ENCODE measurements at regions not wholly inside any gene's neighbourhood (a gene's known extent, or its start where the extent isn't known, plus 50 kb on each side); places are given as distances from the start of the nearest gene placed in this dataset.

DNA sequence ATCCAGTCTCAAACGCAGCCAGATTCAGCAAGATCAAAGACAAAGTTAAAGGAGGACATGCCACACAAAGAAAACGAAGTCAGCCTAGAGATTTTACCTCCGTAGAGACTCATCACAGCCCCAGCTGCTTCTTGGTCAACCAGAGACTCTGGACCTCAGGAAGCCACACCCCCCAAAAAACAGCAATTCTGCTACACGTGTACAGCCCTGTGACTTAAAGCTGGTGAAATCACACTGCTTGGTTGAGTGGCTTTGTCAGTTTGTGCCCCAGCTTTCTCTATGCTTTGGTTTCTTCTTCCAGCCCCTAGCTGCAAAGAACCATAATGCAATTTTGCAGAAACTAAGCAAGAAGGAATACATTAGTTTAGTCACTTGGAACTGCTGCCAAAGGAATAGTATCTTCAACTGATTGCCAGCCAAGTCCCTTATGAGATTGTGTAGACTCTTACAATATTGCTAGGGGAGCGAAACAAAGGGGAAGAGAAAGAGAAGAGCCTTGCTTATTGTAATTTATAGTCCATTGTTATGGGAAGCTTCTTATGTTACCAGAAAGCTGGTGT, 158.8 kb upstream of the ZNF462 start:
- H3K36me3 ChIP-seq (ENCODE audit: control insufficient read depth, insufficient read depth, low read length), result no peaks in the 10 kb centered on the region
- H3K27me3 ChIP-seq (ENCODE audit: control insufficient read depth, insufficient read depth, low read length), result no peaks in the 10 kb centered on the region
- H3K27ac ChIP-seq (ENCODE audit: low read depth, low read length), result no peak overlapping the region
- peaks cover 6% of the 10 kb centered on the region; the same call in 1 of the 2 replicates for H3K4me1 ChIP-seq (ENCODE audit: control insufficient read depth, insufficient read depth, low read length)
- no peak overlapping the region for H3K9ac ChIP-seq (ENCODE audit: low read depth, low read length)
- no peaks in the 10 kb centered on the region for H3K9me3 ChIP-seq (ENCODE audit: control insufficient read depth, insufficient read depth, low read length)
- H3K4me3 ChIP-seq (ENCODE audit: low read depth, low read length), result no peak overlapping the region

DNA sequence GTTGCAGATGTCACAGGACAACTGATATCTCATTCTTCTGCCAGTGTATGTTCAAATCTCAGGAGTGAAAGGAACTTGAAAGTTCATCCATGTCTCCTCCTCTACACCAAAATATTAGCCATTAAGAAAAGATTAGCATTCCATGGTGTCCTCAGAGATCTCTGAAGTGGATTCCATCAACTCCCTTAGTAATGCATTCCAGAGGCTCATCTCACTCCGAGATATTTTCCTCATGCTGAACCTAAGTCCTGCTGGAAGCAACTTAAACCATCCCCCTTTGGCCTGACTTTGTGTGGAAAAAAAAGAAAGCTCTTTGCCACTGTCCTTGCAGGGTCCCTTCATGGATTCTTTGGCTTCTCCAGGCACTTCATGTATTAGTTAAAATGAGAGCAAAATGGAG, 155.7 kb upstream of the ZNF462 start:
- no peaks in the 10 kb centered on the region for H3K27me3 ChIP-seq (ENCODE audit: control insufficient read depth, insufficient read depth, low read length)
- no peak overlapping the region for H3K4me3 ChIP-seq (ENCODE audit: low read depth, low read length)
- H3K27ac ChIP-seq (ENCODE audit: low read depth, low read length), result no peak overlapping the region
- no peak overlapping the region for H3K9ac ChIP-seq (ENCODE audit: low read depth, low read length)
- H3K9me3 ChIP-seq (ENCODE audit: control insufficient read depth, insufficient read depth, low read length), result no peaks in the 10 kb centered on the region
- H3K4me1 ChIP-seq (ENCODE audit: control insufficient read depth, insufficient read depth, low read length), result peaks cover 6% of the 10 kb centered on the region; the same call in 1 of the 2 replicates
- H3K36me3 ChIP-seq (ENCODE audit: control insufficient read depth, insufficient read depth, low read length), result no peaks in the 10 kb centered on the region

DNA sequence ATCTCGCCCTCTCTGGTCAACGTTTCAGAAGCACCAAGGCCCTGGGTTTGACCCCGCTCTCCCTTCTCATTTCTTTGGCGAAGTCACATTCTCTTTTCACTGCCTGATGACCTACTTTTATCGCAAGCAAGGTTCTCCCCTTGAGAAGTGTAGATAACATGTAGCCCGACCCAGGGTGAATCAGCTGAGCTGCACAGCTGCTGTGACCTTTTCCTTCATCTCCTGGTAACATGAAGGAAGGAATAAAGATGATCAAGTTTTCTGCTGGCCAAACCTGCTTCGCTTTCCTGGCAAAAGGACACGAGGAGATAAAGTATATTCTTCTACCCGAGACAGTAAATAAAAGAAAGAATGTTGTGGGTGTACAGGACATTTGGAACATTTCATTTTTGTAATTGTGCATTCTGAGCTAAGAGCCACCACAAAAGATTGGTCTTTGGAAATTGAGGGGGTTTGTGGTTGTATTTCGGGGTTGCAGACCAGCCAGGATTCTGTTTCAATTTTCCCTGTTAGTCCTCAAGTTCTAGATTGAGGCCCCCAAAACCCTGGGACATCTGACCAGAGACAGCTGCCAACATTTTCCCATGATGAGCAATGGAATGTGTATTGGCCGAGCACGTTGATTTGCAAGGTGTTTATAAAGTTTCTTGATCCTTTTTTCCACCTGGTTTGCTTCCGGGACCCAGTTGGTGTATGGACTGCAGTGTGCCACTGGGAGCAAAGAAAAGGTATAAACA, 155.1 kb upstream of the ZNF462 start:
- Histone ChIP-seq H3K27ac (ENCODE audit: low read depth, low read length) (no peak overlapping the region), H3K9me3 (ENCODE audit: control insufficient read depth, insufficient read depth, low read length) (no peaks in the 10 kb centered on the region), H3K9ac (ENCODE audit: low read depth, low read length) (no peak overlapping the region), H3K4me1 (ENCODE audit: control insufficient read depth, insufficient read depth, low read length) (peaks cover 6% of the 10 kb centered on the region; the same call in 1 of the 2 replicates), H3K4me3 (ENCODE audit: low read depth, low read length) (no peak overlapping the region), H3K27me3 (ENCODE audit: control insufficient read depth, insufficient read depth, low read length) (no peaks in the 10 kb centered on the region), H3K36me3 (ENCODE audit: control insufficient read depth, insufficient read depth, low read length) (no peaks in the 10 kb centered on the region)

DNA sequence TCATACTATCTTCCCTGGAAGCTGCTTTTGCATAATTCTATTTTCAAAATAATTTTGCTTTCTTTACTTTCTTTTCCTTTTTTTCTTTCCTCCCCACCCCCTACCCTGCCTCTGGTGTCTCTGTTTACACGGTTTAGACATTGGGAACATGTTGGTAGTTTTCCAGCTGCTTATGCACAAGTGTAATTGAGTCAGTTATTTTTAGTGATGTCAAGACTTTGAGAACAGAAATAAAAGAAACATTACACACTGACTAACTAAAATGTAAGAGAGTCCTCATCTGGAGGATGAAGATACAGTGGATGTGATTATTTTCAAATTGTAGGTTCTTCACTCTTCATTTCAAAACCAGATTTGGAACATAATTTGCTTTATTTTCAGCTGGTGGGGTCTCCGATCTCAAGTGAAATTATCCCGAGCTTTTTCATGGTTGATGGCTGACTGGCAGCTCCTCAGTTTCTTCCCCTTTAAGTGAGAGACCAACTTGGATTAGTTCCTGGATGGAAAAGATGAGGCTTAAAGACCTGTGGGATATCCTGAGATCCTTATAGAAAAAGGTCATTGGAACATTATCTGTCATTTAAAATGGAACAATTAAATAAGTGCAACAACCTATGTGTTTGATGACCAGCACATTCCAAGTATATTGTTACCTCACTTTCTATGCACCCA, 154.4 kb upstream of the ZNF462 start:
- Histone ChIP-seq H3K36me3 (ENCODE audit: control insufficient read depth, insufficient read depth, low read length) (no peaks in the 10 kb centered on the region), H3K4me3 (ENCODE audit: low read depth, low read length) (no peak overlapping the region), H3K9me3 (ENCODE audit: control insufficient read depth, insufficient read depth, low read length) (no peaks in the 10 kb centered on the region), H3K27ac (ENCODE audit: low read depth, low read length) (no peak overlapping the region), H3K27me3 (ENCODE audit: control insufficient read depth, insufficient read depth, low read length) (no peaks in the 10 kb centered on the region), H3K4me1 (ENCODE audit: control insufficient read depth, insufficient read depth, low read length) (peaks cover 6% of the 10 kb centered on the region; the same call in 1 of the 2 replicates), H3K9ac (ENCODE audit: low read depth, low read length) (no peak overlapping the region)

DNA sequence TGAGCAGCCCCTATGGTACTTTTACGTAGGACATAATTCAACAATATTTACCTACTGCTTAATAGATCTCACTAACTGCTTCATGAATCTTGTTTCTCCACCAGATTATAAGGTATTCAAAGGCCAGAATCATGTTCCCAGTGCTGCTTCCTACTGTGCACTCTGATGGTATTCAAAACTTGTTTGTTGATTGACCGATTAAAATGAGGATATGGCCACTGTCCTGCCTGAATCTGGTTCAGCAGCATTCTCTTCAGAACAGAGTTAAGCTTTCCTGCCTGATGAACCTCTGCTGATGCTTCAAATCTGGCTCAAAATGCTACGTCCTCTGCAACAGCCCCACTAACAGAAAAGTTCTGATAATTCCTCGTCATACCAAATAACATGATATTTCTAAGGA, 150.7 kb upstream of the ZNF462 start:
- Histone ChIP-seq H3K27me3 (ENCODE audit: control insufficient read depth, insufficient read depth, low read length) (no peaks in the 10 kb centered on the region), H3K9ac (ENCODE audit: low read depth, low read length) (no peak overlapping the region), H3K4me3 (ENCODE audit: low read depth, low read length) (no peak overlapping the region), H3K9me3 (ENCODE audit: control insufficient read depth, insufficient read depth, low read length) (no peaks in the 10 kb centered on the region), H3K27ac (ENCODE audit: low read depth, low read length) (no peak overlapping the region), H3K36me3 (ENCODE audit: control insufficient read depth, insufficient read depth, low read length) (no peaks in the 10 kb centered on the region), H3K4me1 (ENCODE audit: control insufficient read depth, insufficient read depth, low read length) (no peaks in the 10 kb centered on the region; the same call in 1 of the 2 replicates)

DNA sequence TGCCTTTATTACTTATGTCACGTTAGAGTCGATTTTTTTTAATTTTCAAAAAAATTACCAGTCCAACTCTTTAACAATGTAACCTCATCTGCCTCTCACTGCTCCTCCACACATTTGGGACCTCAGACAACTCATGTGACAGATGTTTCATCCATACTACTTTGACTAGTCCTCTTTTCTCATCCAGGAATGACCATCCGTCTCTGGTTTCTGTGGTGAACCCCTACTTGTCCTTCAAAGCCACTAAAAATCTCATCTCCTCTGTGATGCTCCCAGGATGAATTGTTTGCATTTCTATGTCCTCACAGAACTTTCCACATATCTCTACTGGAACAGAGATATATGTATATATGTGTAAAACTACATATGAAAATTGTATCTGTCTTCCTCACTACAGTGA, 149.8 kb upstream of the ZNF462 start:
- Histone ChIP-seq H3K36me3 (ENCODE audit: control insufficient read depth, insufficient read depth, low read length) (no peaks in the 10 kb centered on the region), H3K9ac (ENCODE audit: low read depth, low read length) (no peak overlapping the region), H3K9me3 (ENCODE audit: control insufficient read depth, insufficient read depth, low read length) (no peaks in the 10 kb centered on the region), H3K27ac (ENCODE audit: low read depth, low read length) (no peak overlapping the region), H3K27me3 (ENCODE audit: control insufficient read depth, insufficient read depth, low read length) (no peaks in the 10 kb centered on the region), H3K4me3 (ENCODE audit: low read depth, low read length) (no peak overlapping the region), H3K4me1 (ENCODE audit: control insufficient read depth, insufficient read depth, low read length) (peaks cover 6% of the 10 kb centered on the region; the same call in 1 of the 2 replicates)

DNA sequence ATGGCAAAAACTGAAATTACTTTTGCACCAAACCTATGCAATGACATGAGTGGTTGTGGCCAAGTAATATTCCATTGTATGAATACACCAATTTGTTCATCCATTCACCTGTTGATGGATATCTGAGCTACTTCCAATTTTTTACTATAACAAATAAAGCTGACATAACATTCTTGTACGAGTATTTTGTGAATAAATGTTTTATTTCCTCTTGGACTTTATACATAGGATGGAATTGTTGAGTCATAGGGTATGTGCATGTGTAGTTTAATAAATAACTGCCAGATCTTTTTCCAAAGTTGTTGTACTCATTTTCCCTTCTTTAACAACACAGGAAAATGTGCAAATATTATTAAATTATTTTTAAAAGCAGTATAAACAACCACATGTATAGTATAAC, 146.1 kb upstream of the ZNF462 start:
- no peak overlapping the region for H3K4me3 ChIP-seq (ENCODE audit: low read depth, low read length)
- H3K9me3 ChIP-seq (ENCODE audit: control insufficient read depth, insufficient read depth, low read length), result no peaks in the 10 kb centered on the region
- H3K4me1 ChIP-seq (ENCODE audit: control insufficient read depth, insufficient read depth, low read length), result peaks cover 12% of the 10 kb centered on the region
- no peaks in the 10 kb centered on the region for H3K36me3 ChIP-seq (ENCODE audit: control insufficient read depth, insufficient read depth, low read length)
- H3K27me3 ChIP-seq (ENCODE audit: control insufficient read depth, insufficient read depth, low read length), result no peaks in the 10 kb centered on the region
- H3K9ac ChIP-seq (ENCODE audit: low read depth, low read length), result no peak overlapping the region
- no peak overlapping the region for H3K27ac ChIP-seq (ENCODE audit: low read depth, low read length)

DNA sequence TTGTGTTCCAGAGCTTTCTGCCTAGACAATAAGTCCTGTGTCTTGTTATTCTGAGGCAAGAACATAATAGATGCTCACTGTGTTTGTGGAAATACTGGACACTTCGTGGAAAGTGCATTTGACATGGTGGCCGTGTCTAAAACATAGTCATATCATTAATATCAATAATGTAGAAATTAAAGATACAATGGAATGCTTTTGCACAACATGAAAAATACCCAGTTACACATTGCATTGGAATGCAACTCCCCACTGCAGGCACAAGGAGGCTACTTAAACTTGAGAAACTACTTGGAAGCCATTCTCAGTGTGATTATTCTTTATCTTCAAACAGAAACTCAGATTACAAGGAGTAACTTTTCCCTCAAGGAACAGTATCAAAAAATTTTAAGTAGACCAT, 145.3 kb upstream of the ZNF462 start:
- no peaks in the 10 kb centered on the region for H3K36me3 ChIP-seq (ENCODE audit: control insufficient read depth, insufficient read depth, low read length)
- no peaks in the 10 kb centered on the region for H3K27me3 ChIP-seq (ENCODE audit: control insufficient read depth, insufficient read depth, low read length)
- no peak overlapping the region for H3K9ac ChIP-seq (ENCODE audit: low read depth, low read length)
- no peak overlapping the region for H3K27ac ChIP-seq (ENCODE audit: low read depth, low read length)
- peaks cover 20% of the 10 kb centered on the region for H3K4me1 ChIP-seq (ENCODE audit: control insufficient read depth, insufficient read depth, low read length)
- no peak overlapping the region for H3K4me3 ChIP-seq (ENCODE audit: low read depth, low read length)
- no peaks in the 10 kb centered on the region for H3K9me3 ChIP-seq (ENCODE audit: control insufficient read depth, insufficient read depth, low read length)

DNA sequence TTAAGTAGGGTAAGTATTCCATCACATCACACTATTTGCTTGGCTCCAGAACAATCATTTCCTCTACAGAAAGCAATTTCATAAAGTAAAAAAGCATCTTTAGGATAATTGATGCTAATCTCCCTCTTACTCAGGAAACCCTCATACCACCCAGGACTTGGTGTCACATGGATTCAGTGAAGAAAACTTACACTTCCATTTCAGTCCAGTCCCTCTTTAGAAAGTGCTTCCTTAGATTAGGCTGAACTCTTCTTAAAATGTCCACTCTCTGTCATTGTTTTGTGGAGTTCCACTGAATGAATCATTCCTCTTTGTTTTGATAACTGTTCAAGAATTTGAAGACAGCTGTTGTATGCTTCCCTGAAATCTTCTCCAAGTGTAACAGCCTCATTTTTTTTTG, 144.0 kb upstream of the ZNF462 start:
- Histone ChIP-seq H3K4me3 (ENCODE audit: low read depth, low read length) (no peak overlapping the region), H3K27me3 (ENCODE audit: control insufficient read depth, insufficient read depth, low read length) (no peaks in the 10 kb centered on the region), H3K4me1 (ENCODE audit: control insufficient read depth, insufficient read depth, low read length) (peaks cover 20% of the 10 kb centered on the region), H3K9ac (ENCODE audit: low read depth, low read length) (no peak overlapping the region), H3K27ac (ENCODE audit: low read depth, low read length) (no peak overlapping the region), H3K36me3 (ENCODE audit: control insufficient read depth, insufficient read depth, low read length) (no peaks in the 10 kb centered on the region), H3K9me3 (ENCODE audit: control insufficient read depth, insufficient read depth, low read length) (no peaks in the 10 kb centered on the region)

DNA sequence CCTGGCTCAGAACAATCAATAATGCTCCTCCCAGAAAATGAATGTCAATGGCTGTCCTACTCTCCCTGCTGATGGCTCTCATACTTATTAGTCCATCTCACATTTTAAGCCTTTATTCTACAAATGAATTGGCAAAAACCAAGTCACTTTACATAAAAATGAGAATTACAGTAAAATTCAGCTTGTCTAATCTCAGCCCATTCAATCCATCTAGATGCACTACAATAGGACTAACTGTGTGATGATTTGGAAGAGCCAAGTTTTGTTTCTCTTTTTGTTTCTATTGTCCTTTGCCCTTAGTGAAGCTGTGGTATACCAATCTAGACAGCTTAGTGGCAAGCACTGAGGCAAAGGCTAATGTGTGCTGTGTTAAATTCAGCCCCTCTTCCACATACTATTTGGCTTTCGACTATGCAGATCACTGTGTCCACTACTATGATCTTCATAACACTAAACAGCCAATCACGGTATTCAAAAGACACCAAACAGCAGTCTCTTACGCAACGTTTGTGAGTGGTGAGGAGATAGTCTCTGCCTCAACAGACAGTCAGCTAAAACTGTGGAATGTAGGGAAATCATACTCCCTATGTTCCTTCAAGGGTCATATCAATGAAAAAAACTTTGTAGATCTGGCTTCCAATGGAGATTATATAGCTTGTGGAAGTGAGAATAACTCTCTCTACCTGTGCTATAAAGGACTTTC, 140.8 kb upstream of the ZNF462 start:
- Histone ChIP-seq H3K9me3 (ENCODE audit: control insufficient read depth, insufficient read depth, low read length) (no peaks in the 10 kb centered on the region), H3K9ac (ENCODE audit: low read depth, low read length) (no peak overlapping the region), H3K27me3 (ENCODE audit: control insufficient read depth, insufficient read depth, low read length) (no peaks in the 10 kb centered on the region), H3K4me1 (ENCODE audit: control insufficient read depth, insufficient read depth, low read length) (peaks cover 20% of the 10 kb centered on the region), H3K27ac (ENCODE audit: low read depth, low read length) (no peak overlapping the region), H3K4me3 (ENCODE audit: low read depth, low read length) (no peak overlapping the region), H3K36me3 (ENCODE audit: control insufficient read depth, insufficient read depth, low read length) (no peaks in the 10 kb centered on the region)

DNA sequence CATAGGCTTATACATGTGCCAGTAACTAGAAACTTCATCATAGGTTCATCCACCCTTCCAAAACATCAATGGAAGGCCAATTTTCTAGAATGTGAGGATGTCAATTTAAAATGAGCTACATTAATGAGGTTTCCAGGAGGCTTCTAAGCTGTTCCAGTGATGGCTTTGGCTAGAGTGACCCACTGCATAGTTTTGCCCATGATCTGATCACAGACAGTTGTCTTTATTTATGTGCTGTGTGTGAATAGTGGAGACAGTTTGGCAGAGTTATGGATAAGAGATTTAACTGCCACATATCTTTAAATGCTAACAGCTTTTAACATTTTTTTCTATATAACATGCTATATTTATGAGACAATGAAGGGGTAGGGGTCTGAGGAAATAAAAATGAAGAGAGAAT, 139.0 kb upstream of the ZNF462 start:
- H3K9me3 ChIP-seq (ENCODE audit: control insufficient read depth, insufficient read depth, low read length), result no peaks in the 10 kb centered on the region
- H3K9ac ChIP-seq (ENCODE audit: low read depth, low read length), result no peak overlapping the region
- H3K27ac ChIP-seq (ENCODE audit: low read depth, low read length), result no peak overlapping the region
- H3K4me3 ChIP-seq (ENCODE audit: low read depth, low read length), result no peak overlapping the region
- no peaks in the 10 kb centered on the region for H3K27me3 ChIP-seq (ENCODE audit: control insufficient read depth, insufficient read depth, low read length)
- H3K36me3 ChIP-seq (ENCODE audit: control insufficient read depth, insufficient read depth, low read length), result no peaks in the 10 kb centered on the region
- peaks cover 11% of the 10 kb centered on the region for H3K4me1 ChIP-seq (ENCODE audit: control insufficient read depth, insufficient read depth, low read length)
